ENCODE measurements at regions not wholly inside any gene's neighbourhood (a gene's known extent, or its start where the extent isn't known, plus 50 kb on each side); places are given as distances from the start of the nearest gene placed in this dataset.

DNA sequence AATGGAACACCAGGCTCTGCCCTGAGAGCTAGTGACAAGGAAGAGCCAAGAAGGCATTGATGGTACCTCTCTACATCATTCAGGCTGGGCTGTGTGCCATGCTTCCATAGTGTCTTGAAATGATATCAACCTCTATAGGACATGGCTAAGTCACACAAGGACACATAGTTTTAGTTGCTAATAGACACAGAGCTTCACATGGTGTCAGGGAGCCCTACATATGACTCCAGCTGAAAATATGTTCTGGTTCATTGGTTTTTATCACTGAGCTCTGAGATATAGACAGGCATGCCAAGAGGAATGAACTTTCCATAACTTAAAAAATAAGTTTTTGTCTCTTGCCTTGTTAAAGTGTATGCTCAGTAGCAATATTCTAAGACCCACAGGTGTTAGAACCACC is 72.1 kb upstream of the PRKG2 start:
- no peak for DNase-seq
- H3K36me3 ChIP-seq = no peaks in the 10 kb centered on the region

GRCh38 chr4:81282131-81282530 is 67.1 kb upstream of the PRKG2 start:
- intact Hi-C loops (cut with DNase I) = no loop called here
- H3K4me1 ChIP-seq = no peaks in the 10 kb centered on the region
- no peaks in the 10 kb centered on the region for H3K36me3 ChIP-seq
- no peak for DNase-seq
- WGBS, 2 donors = 85 to 86% methylated on average over 3 of the region's 3 CpGs
- TF ChIP-seq CTCF (IDR thresholded peaks at IDR 0.05) (no peak), POLR2A (IDR thresholded peaks at IDR 0.05) (no peak), EP300 (IDR thresholded peaks at IDR 0.05) (no peak), POLR2AphosphoS5 (IDR thresholded peaks at IDR 0.05) (no peak)
- no peak overlapping the region for H3K4me3 ChIP-seq
- H3K27ac ChIP-seq = no peak overlapping the region
- H3K9me3 ChIP-seq = no peaks in the 10 kb centered on the region
- no peaks in the 10 kb centered on the region for H3K27me3 ChIP-seq

More for the DNA sequence above, 72.1 kb upstream of the PRKG2 start:
- Histone ChIP-seq H3K9me3 (no peaks in the 10 kb centered on the region), H3K27me3 (no peaks in the 10 kb centered on the region), H3K4me1 (no peaks in the 10 kb centered on the region), H3K4me3 (no peak overlapping the region), H3K27ac (no peak overlapping the region)
- intact Hi-C loops (cut with DNase I) = no loop called here
- TF ChIP-seq POLR2A (IDR thresholded peaks at IDR 0.05) = no peak
- TF ChIP-seq POLR2AphosphoS5 (IDR thresholded peaks at IDR 0.05) = no peak
- TF ChIP-seq CTCF (IDR thresholded peaks at IDR 0.05) = no peak
- no peak for TF ChIP-seq EP300 (IDR thresholded peaks at IDR 0.05)

- no peak for TF ChIP-seq EP300 (IDR thresholded peaks at IDR 0.05)
- no peak for TF ChIP-seq CTCF (IDR thresholded peaks at IDR 0.05)
- TF ChIP-seq POLR2AphosphoS5 (IDR thresholded peaks at IDR 0.05) = no peak
- TF ChIP-seq POLR2A (IDR thresholded peaks at IDR 0.05) = no peak
- 95 to 96% methylated on average over 1 of the region's 1 CpG for WGBS, 2 donors
- no peaks in the 10 kb centered on the region for H3K36me3 ChIP-seq
- no peak for DNase-seq
- intact Hi-C loops (cut with DNase I) = no loop called here
- H3K27ac ChIP-seq = no peak overlapping the region
- H3K4me3 ChIP-seq = no peak overlapping the region
- H3K4me1 ChIP-seq = no peaks in the 10 kb centered on the region
- H3K27me3 ChIP-seq = no peaks in the 10 kb centered on the region
- H3K9me3 ChIP-seq = peaks cover 0 to 4% (median 0%) of the 10 kb centered on the region in 4 donors
Observed at GRCh38 chr4:81274460-81274859, 59.4 kb upstream of the PRKG2 start.

DNA sequence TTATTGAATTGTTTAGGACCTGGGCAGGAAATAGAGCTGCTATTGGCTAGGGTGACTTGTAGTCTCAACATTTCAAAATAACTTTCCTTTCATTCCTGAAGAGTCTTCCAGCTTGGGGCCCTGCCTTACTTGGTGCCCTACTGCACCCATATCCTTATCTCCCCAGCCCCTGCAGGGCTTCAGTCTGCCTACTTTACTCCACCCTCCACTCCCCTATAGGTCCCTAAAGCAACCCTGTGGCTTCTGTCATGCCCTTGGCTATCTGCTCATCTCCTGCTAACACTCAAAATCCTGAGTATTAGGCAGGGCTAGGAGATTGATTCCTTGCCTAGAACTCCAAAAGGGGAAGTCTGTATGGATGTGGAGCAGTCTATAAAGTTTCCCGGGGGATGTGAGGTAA is 57.6 kb upstream of the PRKG2 start:
- no peaks in the 10 kb centered on the region for H3K27me3 ChIP-seq
- H3K4me3 ChIP-seq = no peak overlapping the region
- 83% methylated on average over 1 of the region's 1 CpG for WGBS, 2 donors
- H3K36me3 ChIP-seq = no peaks in the 10 kb centered on the region
- H3K9me3 ChIP-seq = peaks cover 0 to 4% (median 0%) of the 10 kb centered on the region in 4 donors
- no peaks in the 10 kb centered on the region for H3K4me1 ChIP-seq
- no peak for DNase-seq
- intact Hi-C loops (cut with DNase I) = no loop called here
- TF ChIP-seq EP300 (IDR thresholded peaks at IDR 0.05) (no peak), POLR2AphosphoS5 (IDR thresholded peaks at IDR 0.05) (no peak), POLR2A (IDR thresholded peaks at IDR 0.05) (no peak), CTCF (IDR thresholded peaks at IDR 0.05) (no peak)
- H3K27ac ChIP-seq = no peak overlapping the region

Small RNA genes lying in the stretch of these regions (small RNA-seq; reads per million reads assigned to genes)
- gene RNU5A-2P = 0 to 0.11 (median 0.07) reads per million in 3 donors

Data from sigmoid colon (tissue), 6 donors.